HG02938 (cell line): ENCODE measurements at regions not wholly inside any gene's neighbourhood (a gene's known extent, or its start where the extent isn't known, plus 50 kb on each side); places are given as distances from the start of the nearest gene placed in this dataset.

Experiments
- ATAC-seq: cut with Tn5 transposase; IDR thresholded peaks from one replicate; pipeline ENCODE4 v1.9.1; 2021; ENCODE audit warnings: mild to moderate bottlenecking, moderate library complexity; ENCODE audit not compliant: unreplicated experiment

DNA sequence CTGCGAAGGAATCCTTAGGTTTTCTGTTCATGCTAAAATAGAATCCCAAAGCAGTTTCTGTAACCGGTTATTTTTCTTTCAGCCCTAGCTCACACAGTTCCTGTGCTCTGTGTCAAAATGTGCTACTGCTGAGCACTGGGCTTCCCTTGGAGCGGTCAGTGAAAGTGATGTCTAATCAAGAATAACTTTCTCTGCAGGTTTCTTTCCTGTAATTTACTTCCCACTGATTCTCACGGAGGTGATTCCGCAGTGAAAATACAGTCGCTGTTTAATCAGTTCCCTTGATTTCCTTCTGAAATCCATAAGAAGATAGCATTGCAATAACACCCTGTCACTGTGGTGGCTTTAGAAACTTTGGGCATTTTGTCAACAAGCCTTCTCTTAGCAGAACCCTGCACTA, 112.0 kb upstream of the ISL1 start:
- ATAC-seq, result no peak

DNA sequence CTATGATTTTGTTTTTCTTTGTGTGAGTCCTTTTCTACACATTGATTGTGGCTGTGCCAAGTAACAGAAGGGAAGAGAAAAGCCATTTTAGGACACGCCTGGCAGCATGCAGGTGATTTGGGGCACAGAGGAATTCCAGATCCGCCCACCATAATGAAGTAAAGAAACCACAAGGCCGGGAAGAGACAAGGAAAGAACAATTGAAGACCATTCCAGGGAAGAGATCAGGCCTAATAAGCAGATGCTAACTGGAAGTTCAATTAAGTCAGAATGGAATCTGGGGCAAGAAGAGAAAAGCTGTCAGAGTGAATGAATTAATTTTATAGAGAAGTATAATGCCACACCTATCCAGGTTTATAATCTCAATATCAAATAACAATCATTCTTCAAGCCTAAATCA, 110.2 kb upstream of the ISL1 start:
- no peak for ATAC-seq

DNA sequence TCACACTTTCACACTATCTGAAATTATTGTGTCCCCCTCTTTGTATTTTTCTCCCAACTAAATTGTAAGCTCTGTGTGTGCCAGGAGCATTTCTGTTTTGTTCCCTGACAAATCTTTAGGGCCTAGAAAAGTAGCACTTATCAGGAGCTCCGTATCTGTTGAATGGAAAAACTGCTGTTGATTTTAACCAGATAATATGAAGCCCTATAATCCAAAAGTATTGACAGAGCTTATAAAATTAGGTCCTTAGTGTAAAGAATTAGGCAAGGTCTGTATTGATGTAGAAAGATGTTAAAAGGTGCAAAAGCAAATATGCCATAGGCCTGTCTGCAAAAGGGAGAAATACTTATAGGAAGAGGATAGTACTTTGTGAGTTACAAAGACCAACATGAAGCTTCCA, 109.4 kb upstream of the ISL1 start:
- ATAC-seq, result no peak

DNA sequence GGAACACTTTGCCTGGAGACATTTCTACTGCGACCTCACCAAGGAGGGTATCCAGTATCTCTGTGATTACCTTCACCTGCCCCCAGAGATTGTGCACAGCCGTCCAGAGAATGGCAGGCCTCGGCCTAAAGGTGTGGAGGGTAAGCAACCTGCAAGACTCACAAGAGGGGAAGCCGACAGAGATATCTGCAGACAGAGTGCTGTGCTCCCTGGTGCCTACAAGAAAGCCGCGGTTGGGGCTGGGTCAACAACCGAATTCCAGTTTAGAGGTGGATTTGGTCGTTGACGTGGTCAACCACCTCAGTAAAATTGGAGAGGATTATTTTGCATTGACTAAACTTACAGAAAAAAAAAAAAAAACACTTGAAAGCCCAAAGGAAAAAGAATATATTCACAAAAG, 107.8 kb upstream of the ISL1 start:
- ATAC-seq, result no peak

DNA sequence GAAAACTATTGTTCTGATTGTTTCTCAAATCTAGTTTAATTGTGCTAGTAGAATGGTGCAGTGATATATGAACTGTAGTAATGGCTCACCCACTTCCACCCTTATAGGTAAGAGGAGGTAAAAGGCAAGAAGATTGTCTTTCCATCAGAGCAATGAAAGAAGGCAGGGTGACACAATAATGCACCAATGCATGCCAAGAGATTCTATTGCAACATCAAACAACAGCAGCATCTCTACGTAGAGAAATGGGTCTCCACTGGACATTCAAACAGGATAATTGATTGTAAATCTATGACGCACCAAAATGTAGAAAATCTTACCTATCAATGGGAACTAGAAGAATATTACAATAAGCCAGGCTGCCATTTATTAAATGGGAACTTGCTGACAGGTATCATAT, 107.0 kb upstream of the ISL1 start:
- ATAC-seq, result no peak

DNA sequence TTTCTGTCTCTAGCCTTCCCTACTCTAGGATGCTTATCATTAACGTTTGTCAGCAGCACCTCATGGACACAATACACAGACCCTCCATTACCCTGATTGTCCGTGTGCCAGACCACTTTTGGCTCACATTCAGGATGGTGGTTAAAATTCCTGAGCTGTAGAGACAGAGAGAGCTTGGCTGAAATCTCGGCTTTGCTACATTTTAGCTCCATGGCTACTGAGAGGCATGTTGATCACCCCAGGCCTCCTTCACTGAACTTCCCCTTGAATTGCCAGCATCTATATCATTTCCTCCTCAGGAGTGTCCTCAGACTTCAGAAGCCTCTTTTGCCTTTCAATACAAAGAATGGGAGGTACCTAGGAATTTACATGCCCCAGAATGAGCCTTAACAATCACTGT, 104.7 kb upstream of the ISL1 start:
- ATAC-seq, result no peak

DNA sequence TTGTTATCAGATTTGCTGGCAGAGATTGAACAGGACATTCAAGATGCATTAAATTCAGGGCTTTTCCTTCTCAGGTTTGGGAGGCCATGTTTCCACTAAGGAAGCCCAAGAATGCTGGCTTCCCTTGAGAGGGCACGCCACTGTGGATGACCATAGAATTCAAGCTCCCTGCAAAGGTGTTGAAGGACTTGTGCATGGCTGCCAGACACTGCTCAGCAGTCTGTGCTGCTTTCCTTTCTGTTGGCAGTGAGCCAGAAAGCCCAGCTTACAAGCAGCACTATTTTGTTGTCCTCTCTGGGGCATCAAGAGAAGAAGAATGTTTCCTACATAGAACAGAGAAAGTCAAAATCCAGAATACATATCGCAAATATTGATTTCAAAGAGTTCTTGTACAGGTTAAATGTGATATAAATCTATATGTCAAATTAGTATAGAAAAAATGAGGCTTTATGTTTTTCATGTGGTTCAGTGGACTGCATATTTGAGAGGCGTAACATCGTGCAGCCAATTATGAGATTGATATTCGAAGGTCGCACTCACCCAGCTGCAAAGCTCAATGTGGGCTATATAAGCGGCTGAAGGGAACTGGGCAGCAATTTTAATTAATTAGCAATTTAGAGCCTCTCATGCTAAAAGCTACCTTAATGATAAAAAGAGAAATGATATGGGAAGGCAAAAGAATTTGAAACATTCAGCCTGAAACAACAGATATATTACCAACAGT, 103.1 kb upstream of the ISL1 start:
- no peak for ATAC-seq

DNA sequence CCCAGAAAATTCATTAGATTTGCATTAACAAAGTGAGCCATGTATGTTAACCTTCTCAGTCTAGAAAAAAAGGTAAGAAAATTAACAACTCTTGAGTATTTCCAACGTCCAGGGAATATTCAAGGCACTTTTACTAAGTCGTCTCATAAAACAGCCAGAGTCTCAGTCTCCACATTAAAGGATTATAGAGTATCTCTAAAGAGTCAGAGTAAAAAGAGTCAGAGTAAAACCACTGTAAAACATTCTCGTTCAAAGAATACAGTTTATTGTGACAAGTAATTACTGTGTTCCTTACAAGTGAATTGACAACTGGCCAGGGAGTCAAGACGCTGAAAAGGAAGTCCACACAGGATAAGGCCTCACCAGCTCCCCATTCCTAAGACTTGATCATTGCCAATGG, 97.2 kb upstream of the ISL1 start:
- no peak for ATAC-seq

DNA sequence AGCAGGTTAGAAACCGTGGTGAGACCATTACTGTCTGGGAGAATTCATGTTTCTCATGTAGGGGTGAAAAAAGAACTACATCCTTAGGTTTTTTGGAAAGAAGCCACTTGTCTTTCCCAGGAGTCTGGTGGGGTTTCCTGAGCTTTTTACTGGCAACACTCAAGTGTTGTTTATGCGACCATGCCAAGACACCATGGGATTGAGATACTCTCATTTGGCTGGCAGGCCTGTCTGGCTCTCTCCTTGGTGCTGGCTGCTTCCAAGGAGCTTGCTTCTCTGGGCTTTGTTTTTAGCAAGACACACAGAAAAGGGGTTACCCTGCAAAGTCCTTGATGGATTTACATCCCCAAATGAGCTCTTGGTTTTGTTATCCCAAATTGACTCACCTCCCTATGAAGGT, 80.9 kb upstream of the ISL1 start:
- ATAC-seq, result no peak

DNA sequence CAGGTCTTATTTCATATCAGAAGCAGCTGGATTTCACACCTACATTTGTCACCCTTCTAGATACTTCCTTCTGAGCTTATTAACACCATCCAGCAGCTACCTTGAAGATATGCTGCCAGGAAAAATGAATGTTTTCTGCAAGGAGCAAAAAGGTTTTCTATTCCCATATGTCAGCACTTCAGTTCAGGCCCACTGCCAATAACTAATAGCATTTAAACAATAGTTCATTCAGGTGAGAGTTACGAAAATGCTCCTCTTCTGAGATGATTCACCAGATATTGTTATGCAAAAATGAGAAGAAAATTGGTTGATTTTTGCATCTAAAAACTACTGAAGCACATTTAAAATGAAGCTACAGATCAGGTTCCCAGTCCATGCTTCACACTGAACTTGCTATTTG, 56.4 kb upstream of the ISL1 start:
- no peak for ATAC-seq
